ENCODE measurements at regions not wholly inside any gene's neighbourhood (a gene's known extent, or its start where the extent isn't known, plus 50 kb on each side); places are given as distances from the start of the nearest gene placed in this dataset.

DNA sequence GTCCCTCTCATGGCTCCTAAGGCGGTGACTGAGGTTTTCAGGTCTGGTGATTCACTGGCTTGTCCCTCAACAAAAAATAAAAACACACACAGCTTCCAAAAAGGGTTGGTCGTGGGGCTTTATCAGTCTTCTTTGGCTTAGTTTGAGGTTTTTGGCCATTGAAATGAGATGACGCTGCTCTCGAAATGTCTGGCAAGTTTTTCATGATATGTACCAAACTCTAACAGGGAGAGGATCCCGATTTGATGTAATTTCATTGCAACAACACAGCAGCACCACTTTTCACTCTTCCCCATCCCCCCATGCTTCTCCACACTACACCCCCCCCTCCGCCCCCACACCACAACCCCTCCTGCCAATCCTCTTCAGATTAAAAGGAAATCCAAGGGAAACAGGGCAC, 187.1 kb upstream of the NFIA start:
- H3K4me3 ChIP-seq (ENCODE audit: low read depth, low read length) = no peak overlapping the region
- TF ChIP-seq, protein P1, sequence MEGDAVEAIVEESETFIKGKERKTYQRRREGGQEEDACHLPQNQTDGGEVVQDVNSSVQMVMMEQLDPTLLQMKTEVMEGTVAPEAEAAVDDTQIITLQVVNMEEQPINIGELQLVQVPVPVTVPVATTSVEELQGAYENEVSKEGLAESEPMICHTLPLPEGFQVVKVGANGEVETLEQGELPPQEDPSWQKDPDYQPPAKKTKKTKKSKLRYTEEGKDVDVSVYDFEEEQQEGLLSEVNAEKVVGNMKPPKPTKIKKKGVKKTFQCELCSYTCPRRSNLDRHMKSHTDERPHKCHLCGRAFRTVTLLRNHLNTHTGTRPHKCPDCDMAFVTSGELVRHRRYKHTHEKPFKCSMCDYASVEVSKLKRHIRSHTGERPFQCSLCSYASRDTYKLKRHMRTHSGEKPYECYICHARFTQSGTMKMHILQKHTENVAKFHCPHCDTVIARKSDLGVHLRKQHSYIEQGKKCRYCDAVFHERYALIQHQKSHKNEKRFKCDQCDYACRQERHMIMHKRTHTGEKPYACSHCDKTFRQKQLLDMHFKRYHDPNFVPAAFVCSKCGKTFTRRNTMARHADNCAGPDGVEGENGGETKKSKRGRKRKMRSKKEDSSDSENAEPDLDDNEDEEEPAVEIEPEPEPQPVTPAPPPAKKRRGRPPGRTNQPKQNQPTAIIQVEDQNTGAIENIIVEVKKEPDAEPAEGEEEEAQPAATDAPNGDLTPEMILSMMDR (IDR thresholded peaks at IDR 0.05; ENCODE audit: low read depth, low read length) = no peak

DNA sequence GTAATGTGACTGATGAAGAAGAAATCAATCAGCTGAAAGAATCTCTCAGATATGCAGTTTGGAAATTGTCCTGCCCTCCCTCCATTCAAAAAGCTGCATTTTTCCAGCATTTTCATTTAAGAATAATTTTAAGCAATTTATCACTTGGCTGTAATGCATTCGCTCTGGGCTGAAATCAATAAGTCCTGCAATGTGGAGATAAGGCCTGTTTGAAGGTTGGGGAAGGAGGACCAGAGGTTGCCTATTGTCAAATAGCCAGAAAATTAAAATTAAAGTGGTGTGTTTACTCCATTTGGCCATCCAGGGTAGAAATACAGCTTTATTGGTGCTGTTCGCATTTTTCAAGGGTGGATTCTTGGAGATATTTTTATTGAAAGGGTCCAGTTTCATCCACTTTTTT, 187.6 kb upstream of the NFIA start:
- TF ChIP-seq, protein P1 (IDR thresholded peaks at IDR 0.05; ENCODE audit: low read depth, low read length) = no peak
- H3K4me3 ChIP-seq (ENCODE audit: low read depth, low read length) = no peak overlapping the region

DNA sequence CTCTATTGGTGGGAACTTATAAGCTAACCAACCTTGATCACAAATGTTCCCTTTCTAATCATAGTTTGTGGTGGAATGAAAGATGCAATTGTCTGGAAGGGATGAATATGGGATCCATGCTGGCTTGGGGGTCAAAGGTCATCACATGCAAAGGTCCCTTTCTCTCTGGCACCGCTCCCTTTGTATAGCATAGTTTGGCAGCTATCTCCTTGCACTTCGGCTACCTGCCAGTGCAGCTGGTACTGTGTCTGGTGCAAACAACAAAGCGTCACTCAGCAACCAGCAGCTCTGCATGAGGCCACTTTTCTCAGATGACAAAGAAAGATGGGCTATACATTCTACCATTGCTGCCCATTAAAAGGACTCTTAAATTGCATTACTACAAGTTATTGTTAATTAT, 188.2 kb upstream of the NFIA start:
- TF ChIP-seq, protein P1 (IDR thresholded peaks at IDR 0.05; ENCODE audit: low read depth, low read length) = no peak
- no peak overlapping the region for H3K4me3 ChIP-seq (ENCODE audit: low read depth, low read length)

DNA sequence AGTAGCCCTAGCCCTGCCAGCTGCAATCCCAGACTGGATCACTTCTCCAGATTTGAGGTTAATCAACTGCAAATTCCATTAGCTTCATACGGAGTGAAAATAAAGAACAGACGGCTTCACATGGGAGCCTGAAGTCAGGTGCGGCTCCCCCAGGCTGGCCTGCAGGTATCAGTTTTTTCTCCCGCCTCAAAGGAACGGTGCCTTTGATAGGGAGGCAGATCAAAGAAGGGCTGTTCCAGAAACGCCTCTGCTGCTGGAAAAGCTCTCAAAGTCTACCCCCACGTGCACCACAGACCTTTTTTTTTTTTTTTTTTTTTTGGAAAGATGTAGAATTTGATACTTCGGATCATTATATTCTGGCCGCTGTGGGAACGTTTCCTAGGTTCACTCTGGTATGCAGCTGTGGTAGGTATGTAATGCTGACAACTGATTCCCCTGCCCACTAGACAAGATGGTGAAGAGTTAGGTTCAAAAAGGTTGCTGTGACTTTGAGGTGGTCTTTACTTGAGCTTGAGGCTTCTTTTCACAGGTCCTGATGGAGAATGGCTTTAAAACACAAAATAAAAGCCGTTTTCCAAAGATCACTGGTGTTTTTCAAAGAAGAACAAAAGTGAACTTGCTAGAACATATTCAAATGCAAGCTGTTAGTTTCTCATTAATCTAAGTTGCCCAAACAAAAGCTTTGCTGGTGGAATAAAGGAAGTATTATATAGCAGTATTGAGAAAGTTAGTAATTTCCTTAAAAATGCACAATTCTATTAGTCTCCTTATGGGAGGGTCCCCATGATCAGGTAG, 189.0 kb upstream of the NFIA start:
- H3K4me3 ChIP-seq (ENCODE audit: low read depth, low read length) = no peak overlapping the region
- TF ChIP-seq, protein P1 (IDR thresholded peaks at IDR 0.05; ENCODE audit: low read depth, low read length) = no peak

DNA sequence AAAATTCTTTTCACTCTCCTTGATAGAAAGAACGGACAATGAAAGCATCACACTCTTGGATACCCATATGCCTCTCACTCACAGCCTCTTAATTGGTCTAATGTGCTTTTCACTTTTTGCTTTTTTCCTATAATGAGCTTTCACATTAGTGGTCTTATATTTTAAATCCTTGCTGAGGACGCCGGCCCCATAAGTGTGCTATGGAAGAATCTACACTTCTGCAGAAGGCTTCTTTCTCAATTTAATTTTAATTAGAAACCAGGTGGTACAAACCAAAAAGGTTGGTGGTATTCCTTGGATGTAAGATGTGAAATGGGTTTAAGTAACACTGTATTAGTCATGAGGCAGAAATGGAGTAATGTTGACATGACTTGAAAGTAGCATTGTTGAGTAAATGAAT, 190.6 kb upstream of the NFIA start:
- TF ChIP-seq, protein P1 (IDR thresholded peaks at IDR 0.05; ENCODE audit: low read depth, low read length) = no peak
- no peak overlapping the region for H3K4me3 ChIP-seq (ENCODE audit: low read depth, low read length)

DNA sequence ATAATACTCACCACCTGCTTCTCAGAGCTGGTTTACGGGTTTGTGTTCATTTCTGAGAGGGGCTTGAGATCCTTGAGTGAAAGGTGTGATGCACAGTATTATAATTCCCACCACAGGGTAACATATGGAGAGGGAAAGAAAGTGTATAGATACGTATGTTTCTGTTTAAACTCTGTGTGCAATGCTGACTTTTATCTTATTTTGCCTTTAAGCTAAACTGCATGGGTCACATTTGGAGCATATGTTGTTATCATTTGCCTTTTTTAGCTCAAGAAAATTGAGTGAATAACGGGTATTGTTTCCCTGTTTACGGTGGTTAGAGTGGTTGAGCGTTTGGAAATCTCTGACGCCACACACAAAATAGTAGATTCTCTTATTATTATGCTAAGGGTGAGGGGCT, 191.1 kb upstream of the NFIA start:
- no peak overlapping the region for H3K4me3 ChIP-seq (ENCODE audit: low read depth, low read length)
- TF ChIP-seq, protein P1 (IDR thresholded peaks at IDR 0.05; ENCODE audit: low read depth, low read length) = no peak

DNA sequence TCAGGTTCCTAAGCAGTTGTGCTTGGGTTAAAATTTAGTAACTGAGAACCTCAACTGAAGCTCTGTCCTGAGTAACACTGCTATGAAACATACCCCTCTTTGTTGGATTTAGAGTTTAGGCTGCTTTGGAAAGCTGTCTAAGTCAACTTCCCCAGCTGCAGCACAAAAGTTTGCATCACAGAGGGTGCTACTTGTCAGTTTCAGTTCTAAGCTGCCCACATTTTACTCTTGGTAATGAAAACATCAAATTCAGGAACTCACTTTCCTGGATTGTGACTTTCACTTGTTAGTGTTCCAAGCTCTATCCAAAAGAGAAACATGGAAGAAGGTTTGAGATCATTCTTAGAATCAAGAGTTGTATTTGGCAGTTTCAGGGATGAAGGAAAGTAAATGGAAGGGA, 191.7 kb upstream of the NFIA start:
- TF ChIP-seq, protein P1 (IDR thresholded peaks at IDR 0.05; ENCODE audit: low read depth, low read length) = no peak
- no peak overlapping the region for H3K4me3 ChIP-seq (ENCODE audit: low read depth, low read length)
